HepG2 (cell line): ENCODE measurements at regions not wholly inside any gene's neighbourhood (a gene's known extent, or its start where the extent isn't known, plus 50 kb on each side); places are given as distances from the start of the nearest gene placed in this dataset.

Experiments
- ATAC-seq: fragments of 200-7000 bp; cut with Tn5 transposase; 3 replicates; pipeline ENCODE4 v1.9.1; 2020; ENCODE audit warnings: mild to moderate bottlenecking, moderate library complexity
- BruUV-seq: library from RNA; stranded (reverse); fragments of 400-500 nt; replicated peaks from 2 replicates; lab custom pipeline; 2021; lab: Mats Ljungman, UMichigan
- CTCF ChIA-PET: fragments of 300-600 bp; formaldehyde crosslinking; extraction: SDS; loops from one replicate; lab custom pipeline; 2021; ENCODE audit warnings: low total read pairs, inconsistent platforms, low intra/inter-chr PET ratio; lab: Yijun Ruan, JAX
- POLR2A ChIA-PET: fragments of 350-600 bp; sonication (Branson Sonifier 250); formaldehyde crosslinking; loops from one replicate; lab custom pipeline; 2020; ENCODE audit warnings: antibody characterized with exemption, inconsistent platforms; lab: Yijun Ruan, JAX
- DNase-seq: peaks from one replicate; pipeline ENCODE4 v3.0.0-alpha.2; 2015; ENCODE audit warnings: low spot score
- FAIRE-seq: peaks from 3 replicates; lab custom pipeline; 2011; peaks lifted over from hg19 to GRCh38; lab: Jason Lieb, UNC
- H2AFZ ChIP-seq: one replicate; pipeline ENCODE4 v1.6.1; 2011; ENCODE audit warnings: low read length, inconsistent platforms
- H3K27ac ChIP-seq: fragments of 300-600 bp; 3 replicates; pipeline ENCODE4 v1.8.0; 2011; ENCODE audit warnings: mixed run types, mild to moderate bottlenecking, mixed read lengths, low read length, inconsistent platforms; ENCODE audit not compliant: insufficient read depth; ENCODE audit errors: extremely low read length
- H3K27me3 ChIP-seq, 2 experiments: fragments of 200-600 bp in 1 of 2; 2 replicates in 1 of 2; 3 replicates in 1 of 2; pipeline versions ENCODE4 v1.6.0 to v1.8.0; 2011; ENCODE audit warnings: low read length in 2 of 2, mild to moderate bottlenecking in 2 of 2, moderate library complexity in 2 of 2, inconsistent platforms in 1 of 2; ENCODE audit not compliant: insufficient read depth in 2 of 2, control insufficient read depth in 1 of 2
- H3K36me3 ChIP-seq, 2 experiments: fragments of 200-600 bp in 1 of 2; replicated peaks in 1 of 2; 2 replicates in 1 of 2; 3 replicates in 1 of 2; pipeline versions ENCODE4 v1.5.1 to v1.8.0; 2011; ENCODE audit warnings: low read length in 2 of 2, inconsistent platforms in 1 of 2; ENCODE audit not compliant: insufficient read depth in 2 of 2, control insufficient read depth in 1 of 2
- H3K4me1 ChIP-seq: 2 replicates; pipeline ENCODE4 v1.5.1; 2012; ENCODE audit warnings: low read length, inconsistent platforms; ENCODE audit not compliant: insufficient read depth
- H3K4me2 ChIP-seq: 2 replicates; pipeline ENCODE4 v1.6.0; 2011; ENCODE audit warnings: low read depth, low read length, inconsistent platforms
- H3K4me3 ChIP-seq, 3 experiments: fragments of 200-600 bp in 1 of 3; sonication (generic), shearing (Covaris generic) in 1 of 3; replicated peaks in 1 of 3; 2 replicates each; pipeline ENCODE4 v1.5.1; 2011 to 2016; ENCODE audit warnings: low read length in 3 of 3, inconsistent platforms in 2 of 3, low read depth in 2 of 3, mild to moderate bottlenecking in 2 of 3, control low read depth in 1 of 3, mixed read lengths in 1 of 3; ENCODE audit not compliant: insufficient read depth in 1 of 3
- H3K79me2 ChIP-seq: one replicate; pipeline ENCODE4 v1.6.1; 2011; ENCODE audit warnings: low read length, inconsistent platforms; ENCODE audit not compliant: insufficient read depth
- H3K9ac ChIP-seq: 2 replicates; pipeline ENCODE4 v1.6.0; 2011; ENCODE audit warnings: mild to moderate bottlenecking, low read depth, low read length, inconsistent platforms; ENCODE audit not compliant: insufficient read depth
- H3K9me3 ChIP-seq: 2 replicates; pipeline ENCODE4 v1.5.1; 2012; ENCODE audit warnings: mild to moderate bottlenecking, low read length
- H4K20me1 ChIP-seq: 2 replicates; pipeline ENCODE4 v1.6.0; 2011; ENCODE audit warnings: inconsistent platforms, mild to moderate bottlenecking, low read length, moderate library complexity; ENCODE audit not compliant: insufficient read depth
- ATF3 ChIP-seq: sonication (generic); formaldehyde crosslinking; IDR thresholded peaks from 2 replicates; pipeline ENCODE4 v1.4.0; 2020; ENCODE audit warnings: missing genetic modification reagents
- FOXC1 ChIP-seq: sonication (generic); formaldehyde crosslinking; IDR thresholded peaks from 2 replicates; pipeline ENCODE4 v1.8.0; 2022; ENCODE audit warnings: mild to moderate bottlenecking, missing genetic modification reagents, borderline replicate concordance
- JUN ChIP-seq: sonication (generic); formaldehyde crosslinking; IDR thresholded peaks from 2 replicates; pipeline ENCODE4 v1.4.0; 2020; ENCODE audit warnings: mild to moderate bottlenecking, missing genetic modification reagents
- MAZ ChIP-seq, 2 experiments: sonication (generic) in 1 of 2; formaldehyde crosslinking in 1 of 2; IDR thresholded peaks; 2 replicates each; pipeline versions ENCODE4 v1.5.0 to v1.6.1; 2012 to 2020; ENCODE audit warnings: low read depth in 2 of 2, mild to moderate bottlenecking in 2 of 2, borderline replicate concordance in 1 of 2, improper control_type of control experiment in 1 of 2, low read length in 1 of 2, missing genetic modification reagents in 1 of 2, moderate library complexity in 1 of 2
- ZNF317 ChIP-seq: sonication (generic); formaldehyde crosslinking; IDR thresholded peaks from 2 replicates; pipeline ENCODE4 v1.5.0; 2020; ENCODE audit warnings: mild to moderate bottlenecking, missing genetic modification reagents
- ZNF329 ChIP-seq: sonication (generic); formaldehyde crosslinking; IDR thresholded peaks from 2 replicates; pipeline ENCODE4 v1.9.0; 2021; ENCODE audit warnings: low read depth, mild to moderate bottlenecking, missing genetic modification reagents
- ZNF468 ChIP-seq: sonication (generic); formaldehyde crosslinking; IDR thresholded peaks from 2 replicates; pipeline ENCODE4 v1.8.0; 2022; ENCODE audit warnings: mild to moderate bottlenecking, moderate library complexity, missing genetic modification reagents
- ZNF670 ChIP-seq: sonication (generic); formaldehyde crosslinking; IDR thresholded peaks from 2 replicates; pipeline ENCODE4 v1.8.0; 2022; ENCODE audit warnings: mild to moderate bottlenecking, missing genetic modification reagents, borderline replicate concordance
- WGBS: methylation state at CpG from one replicate; pipeline ENCODE4 v1.1.6; 2017; ENCODE audit warnings: low lambda C conversion rate; 5-methylcytosine and 5-hydroxymethylcytosine counted together
- in situ Hi-C: cut with HindIII; loops from 2 replicates; pipeline ENCODE4 v1.10.0; 2017; ENCODE audit warnings: low pct_unique_long_range_greater_than_20kb; ENCODE audit not compliant: extremely low pct_ligation_motif_present
- intact Hi-C: fragments of 100-400 bp; cut with micrococcal nuclease; formaldehyde crosslinking; loops from one replicate; pipeline ENCODE4 v1.10.0; 2022; ENCODE audit not compliant: unreplicated experiment
- TF ChIP-seq, protein P1 (sequence below): sonication (generic); formaldehyde crosslinking; IDR thresholded peaks from 2 replicates; pipeline ENCODE4 v1.4.0; 2020; ENCODE audit warnings: missing genetic modification reagents, mild to moderate bottlenecking, borderline replicate concordance
- TF ChIP-seq, protein P2 (sequence below): sonication (generic); formaldehyde crosslinking; conservative IDR thresholded peaks from 2 replicates; pipeline ENCODE4 v1.8.0; 2022; ENCODE audit warnings: low read depth, missing genetic modification reagents
- TF ChIP-seq, protein P3 (sequence below): sonication (generic); formaldehyde crosslinking; conservative IDR thresholded peaks from 2 replicates; pipeline ENCODE4 v1.8.0; 2022; ENCODE audit warnings: mild to moderate bottlenecking, moderate library complexity, missing genetic modification reagents
- TF ChIP-seq, protein P4 (sequence below): sonication (generic); formaldehyde crosslinking; IDR thresholded peaks from 2 replicates; pipeline ENCODE4 v1.8.1; 2023; ENCODE audit warnings: missing genetic modification reagents, inconsistent platforms, borderline replicate concordance
- TF ChIP-seq, protein P5 (sequence below): sonication (generic); formaldehyde crosslinking; IDR thresholded peaks from 2 replicates; pipeline ENCODE4 v1.5.1; 2020; ENCODE audit warnings: missing genetic modification reagents, mild to moderate bottlenecking, borderline replicate concordance

- TF ChIP-seq MAZ (IDR thresholded peaks at IDR 0.05; ENCODE audit: borderline replicate concordance, low read depth, low read length) (no peak), MAZ (CRISPR knock-in tag; IDR thresholded peaks at IDR 0.05; ENCODE audit: low read depth) (no peak), FOXC1 (CRISPR knock-in tag) (no peak), ZNF670 (CRISPR knock-in tag) (no peak), JUN (CRISPR knock-in tag) (no peak), ZNF317 (CRISPR knock-in tag) (no peak)
- TF ChIP-seq, protein P1, sequence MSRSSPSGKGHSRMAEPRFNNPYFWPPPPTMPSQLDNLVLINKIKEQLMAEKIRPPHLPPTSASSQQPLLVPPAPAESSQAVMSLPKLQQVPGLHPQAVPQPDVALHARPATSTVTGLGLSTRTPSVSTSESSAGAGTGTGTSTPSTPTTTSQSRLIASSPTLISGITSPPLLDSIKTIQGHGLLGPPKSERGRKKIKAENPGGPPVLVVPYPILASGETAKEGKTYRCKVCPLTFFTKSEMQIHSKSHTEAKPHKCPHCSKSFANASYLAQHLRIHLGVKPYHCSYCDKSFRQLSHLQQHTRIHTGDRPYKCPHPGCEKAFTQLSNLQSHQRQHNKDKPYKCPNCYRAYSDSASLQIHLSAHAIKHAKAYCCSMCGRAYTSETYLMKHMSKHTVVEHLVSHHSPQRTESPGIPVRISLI (CRISPR knock-in tag) = no peak
Measured at GRCh38 chr10:10714327-10714726, 303.3 kb upstream of the CELF2 start (continued).

DNA sequence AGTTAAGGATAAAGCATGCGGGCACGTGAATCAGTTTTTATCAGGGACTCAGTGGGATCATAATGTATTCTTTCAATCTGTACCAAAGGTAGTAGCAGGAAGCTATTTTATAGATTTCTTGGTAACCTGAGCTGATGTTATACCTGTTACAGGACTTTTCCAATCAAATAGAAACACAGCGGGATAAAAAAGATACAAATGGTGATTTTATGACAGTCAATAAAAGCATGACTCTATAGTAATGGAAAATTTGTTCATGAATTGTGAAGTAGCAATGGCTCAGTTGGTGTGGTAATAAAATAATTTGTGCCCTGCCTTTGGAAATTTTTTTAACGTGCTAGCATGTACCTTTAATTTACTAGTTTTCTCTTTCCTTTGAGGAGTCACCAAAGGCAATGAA is 300.7 kb upstream of the CELF2 start:
- H3K4me3 ChIP-seq = no peak overlapping the region
- no peak for FAIRE-seq
- ChIA-PET CTCF (no interaction called here), POLR2A (no interaction called here)
- no peak overlapping the region for H3K4me2 ChIP-seq
- no peak overlapping the region for H2AFZ ChIP-seq
- no peaks in the 10 kb centered on the region for H4K20me1 ChIP-seq
- intact Hi-C loops = no loop called here
- H3K4me1 ChIP-seq = no peaks in the 10 kb centered on the region
- no peak for ATAC-seq
- H3K79me2 ChIP-seq = no peaks in the 10 kb centered on the region
- WGBS = 11% methylated on average over 4 of the region's 4 CpGs
- no peak overlapping the region for H3K27ac ChIP-seq
- DNase-seq = no peak
- H3K9me3 ChIP-seq = peaks cover 51% of the 10 kb centered on the region
- H3K9ac ChIP-seq = no peak overlapping the region
- BruUV-seq = no TSS peak
- H3K27me3 ChIP-seq = no peaks in the 10 kb centered on the region
- H3K36me3 ChIP-seq = no peaks in the 10 kb centered on the region
- in situ Hi-C loops = no loop called here
- TF ChIP-seq, protein P2, sequence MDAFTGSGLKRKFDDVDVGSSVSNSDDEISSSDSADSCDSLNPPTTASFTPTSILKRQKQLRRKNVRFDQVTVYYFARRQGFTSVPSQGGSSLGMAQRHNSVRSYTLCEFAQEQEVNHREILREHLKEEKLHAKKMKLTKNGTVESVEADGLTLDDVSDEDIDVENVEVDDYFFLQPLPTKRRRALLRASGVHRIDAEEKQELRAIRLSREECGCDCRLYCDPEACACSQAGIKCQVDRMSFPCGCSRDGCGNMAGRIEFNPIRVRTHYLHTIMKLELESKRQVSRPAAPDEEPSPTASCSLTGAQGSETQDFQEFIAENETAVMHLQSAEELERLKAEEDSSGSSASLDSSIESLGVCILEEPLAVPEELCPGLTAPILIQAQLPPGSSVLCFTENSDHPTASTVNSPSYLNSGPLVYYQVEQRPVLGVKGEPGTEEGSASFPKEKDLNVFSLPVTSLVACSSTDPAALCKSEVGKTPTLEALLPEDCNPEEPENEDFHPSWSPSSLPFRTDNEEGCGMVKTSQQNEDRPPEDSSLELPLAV (CRISPR knock-in tag) = no peak
- TF ChIP-seq, protein P3, sequence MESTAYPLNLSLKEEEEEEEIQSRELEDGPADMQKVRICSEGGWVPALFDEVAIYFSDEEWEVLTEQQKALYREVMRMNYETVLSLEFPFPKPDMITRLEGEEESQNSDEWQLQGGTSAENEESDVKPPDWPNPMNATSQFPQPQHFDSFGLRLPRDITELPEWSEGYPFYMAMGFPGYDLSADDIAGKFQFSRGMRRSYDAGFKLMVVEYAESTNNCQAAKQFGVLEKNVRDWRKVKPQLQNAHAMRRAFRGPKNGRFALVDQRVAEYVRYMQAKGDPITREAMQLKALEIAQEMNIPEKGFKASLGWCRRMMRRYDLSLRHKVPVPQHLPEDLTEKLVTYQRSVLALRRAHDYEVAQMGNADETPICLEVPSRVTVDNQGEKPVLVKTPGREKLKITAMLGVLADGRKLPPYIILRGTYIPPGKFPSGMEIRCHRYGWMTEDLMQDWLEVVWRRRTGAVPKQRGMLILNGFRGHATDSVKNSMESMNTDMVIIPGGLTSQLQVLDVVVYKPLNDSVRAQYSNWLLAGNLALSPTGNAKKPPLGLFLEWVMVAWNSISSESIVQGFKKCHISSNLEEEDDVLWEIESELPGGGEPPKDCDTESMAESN (CRISPR knock-in tag) = no peak
- TF ChIP-seq ATF3 (no peak), ZNF329 (CRISPR knock-in tag) (no peak), ZNF468 (CRISPR knock-in tag) (no peak)
- TF ChIP-seq, protein P4, sequence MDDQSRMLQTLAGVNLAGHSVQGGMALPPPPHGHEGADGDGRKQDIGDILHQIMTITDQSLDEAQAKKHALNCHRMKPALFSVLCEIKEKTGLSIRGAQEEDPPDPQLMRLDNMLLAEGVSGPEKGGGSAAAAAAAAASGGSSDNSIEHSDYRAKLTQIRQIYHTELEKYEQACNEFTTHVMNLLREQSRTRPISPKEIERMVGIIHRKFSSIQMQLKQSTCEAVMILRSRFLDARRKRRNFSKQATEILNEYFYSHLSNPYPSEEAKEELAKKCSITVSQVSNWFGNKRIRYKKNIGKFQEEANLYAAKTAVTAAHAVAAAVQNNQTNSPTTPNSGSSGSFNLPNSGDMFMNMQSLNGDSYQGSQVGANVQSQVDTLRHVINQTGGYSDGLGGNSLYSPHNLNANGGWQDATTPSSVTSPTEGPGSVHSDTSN (CRISPR knock-in tag) = no peak
- TF ChIP-seq, protein P5, sequence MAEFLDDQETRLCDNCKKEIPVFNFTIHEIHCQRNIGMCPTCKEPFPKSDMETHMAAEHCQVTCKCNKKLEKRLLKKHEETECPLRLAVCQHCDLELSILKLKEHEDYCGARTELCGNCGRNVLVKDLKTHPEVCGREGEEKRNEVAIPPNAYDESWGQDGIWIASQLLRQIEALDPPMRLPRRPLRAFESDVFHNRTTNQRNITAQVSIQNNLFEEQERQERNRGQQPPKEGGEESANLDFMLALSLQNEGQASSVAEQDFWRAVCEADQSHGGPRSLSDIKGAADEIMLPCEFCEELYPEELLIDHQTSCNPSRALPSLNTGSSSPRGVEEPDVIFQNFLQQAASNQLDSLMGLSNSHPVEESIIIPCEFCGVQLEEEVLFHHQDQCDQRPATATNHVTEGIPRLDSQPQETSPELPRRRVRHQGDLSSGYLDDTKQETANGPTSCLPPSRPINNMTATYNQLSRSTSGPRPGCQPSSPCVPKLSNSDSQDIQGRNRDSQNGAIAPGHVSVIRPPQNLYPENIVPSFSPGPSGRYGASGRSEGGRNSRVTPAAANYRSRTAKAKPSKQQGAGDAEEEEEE = no peak
